ENCODE measurements at regions not wholly inside any gene's neighbourhood (a gene's known extent, or its start where the extent isn't known, plus 50 kb on each side); places are given as distances from the start of the nearest gene placed in this dataset.
"Not testable (repeated sequence)": the region's sequence is repeated elsewhere in the genome, so short reads cannot be mapped to it uniquely, and the experiment has no call there.

DNA sequence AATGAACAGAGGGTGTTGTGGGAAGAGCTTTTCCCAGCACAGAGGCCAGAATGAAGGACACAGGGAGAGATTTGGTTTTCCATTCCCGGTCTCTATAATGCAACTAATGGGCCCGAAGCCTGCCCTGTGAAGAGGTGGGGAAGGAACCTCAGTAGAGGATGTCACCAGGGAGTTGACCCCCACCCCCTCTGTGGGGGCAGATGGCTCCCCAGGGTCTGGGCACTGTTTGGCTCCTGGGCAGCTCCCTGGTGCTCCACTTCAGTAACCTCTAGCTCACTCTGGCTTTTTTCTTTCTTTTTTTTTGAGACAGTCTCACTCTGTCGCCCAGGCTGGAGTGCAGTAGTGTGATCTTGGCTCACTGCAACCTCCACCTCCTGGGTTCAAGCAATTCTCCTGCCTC, 109.1 kb upstream of the DLG1 start:
- DNase-seq (ENCODE audit: low read depth in 3 of 3) = no peak

GRCh38 chr3:197407053-197407452, 108.6 kb upstream of the DLG1 start:
- no peak for DNase-seq (ENCODE audit: low read depth in 3 of 3)

DNA sequence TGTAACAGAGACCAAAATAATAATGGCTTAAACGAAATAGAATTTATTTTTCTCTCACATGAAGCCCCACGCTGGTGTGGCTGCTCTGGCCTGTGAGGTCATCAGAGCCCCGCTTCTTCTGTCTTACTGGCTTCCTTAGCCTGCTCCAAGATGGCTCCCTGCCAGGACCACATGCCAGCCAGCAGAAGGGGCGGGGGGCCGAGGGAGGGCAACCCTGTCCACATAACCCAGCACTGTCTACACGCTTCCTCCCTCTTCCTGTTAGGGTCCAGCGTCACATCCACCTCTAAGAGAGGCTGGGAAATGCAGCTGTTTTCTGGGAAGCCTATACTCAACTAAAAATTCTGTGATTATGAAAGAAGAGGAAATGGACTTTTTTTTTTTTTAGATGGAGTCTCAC, 107.9 kb upstream of the DLG1 start:
- DNase-seq (ENCODE audit: low read depth in 3 of 3) = no peak

GRCh38 chr3:197404754-197405153, 106.3 kb upstream of the DLG1 start:
- DNase-seq (ENCODE audit: low read depth in 3 of 3) = no peak

DNA sequence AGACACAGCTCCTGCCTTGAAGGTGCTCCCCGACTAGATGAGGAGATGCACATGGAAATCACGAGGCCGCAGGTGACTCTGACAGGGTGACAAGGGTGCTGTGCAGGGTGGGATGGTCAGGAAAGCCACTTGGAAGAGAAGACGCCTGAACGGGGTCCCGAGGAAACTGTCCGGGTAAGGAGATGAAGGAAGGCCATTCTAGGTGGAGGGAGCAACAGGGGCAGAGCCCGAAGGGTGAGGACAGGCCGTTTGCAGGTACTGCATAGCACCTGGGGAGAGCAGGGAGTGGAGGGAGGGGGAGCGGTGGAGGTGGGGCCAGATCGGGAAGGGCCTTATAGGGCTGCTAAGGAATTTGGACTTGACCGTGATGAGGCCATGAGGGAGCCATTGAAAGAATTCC, 105.6 kb upstream of the DLG1 start:
- DNase-seq (ENCODE audit: low read depth in 3 of 3) = no peak

- DNase-seq (ENCODE audit: low read depth in 3 of 3) = not testable (repeated sequence)
Measured at GRCh38 chr3:197402401-197402800, 104.0 kb upstream of the DLG1 start.

DNA sequence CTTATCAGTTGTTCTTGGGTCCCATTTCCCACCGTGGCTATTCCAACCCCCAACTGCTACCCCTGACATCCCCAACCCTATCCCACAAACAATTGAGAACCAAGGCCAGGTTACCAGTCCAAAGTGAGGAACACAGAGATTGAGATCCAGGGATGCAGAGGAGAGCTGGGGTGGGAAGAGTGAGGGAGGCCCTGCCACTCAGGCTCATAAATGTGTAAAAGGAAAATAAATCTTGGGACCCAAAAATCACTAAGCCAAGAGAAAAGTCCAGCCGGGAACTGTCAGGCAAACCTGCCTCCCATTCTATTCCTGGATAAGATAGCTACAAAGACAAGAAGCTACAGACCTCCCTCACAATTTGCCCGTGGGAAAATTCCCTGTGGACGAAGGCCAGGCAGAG, 101.1 kb upstream of the DLG1 start:
- no peak for DNase-seq (ENCODE audit: low read depth in 3 of 3)

DNA sequence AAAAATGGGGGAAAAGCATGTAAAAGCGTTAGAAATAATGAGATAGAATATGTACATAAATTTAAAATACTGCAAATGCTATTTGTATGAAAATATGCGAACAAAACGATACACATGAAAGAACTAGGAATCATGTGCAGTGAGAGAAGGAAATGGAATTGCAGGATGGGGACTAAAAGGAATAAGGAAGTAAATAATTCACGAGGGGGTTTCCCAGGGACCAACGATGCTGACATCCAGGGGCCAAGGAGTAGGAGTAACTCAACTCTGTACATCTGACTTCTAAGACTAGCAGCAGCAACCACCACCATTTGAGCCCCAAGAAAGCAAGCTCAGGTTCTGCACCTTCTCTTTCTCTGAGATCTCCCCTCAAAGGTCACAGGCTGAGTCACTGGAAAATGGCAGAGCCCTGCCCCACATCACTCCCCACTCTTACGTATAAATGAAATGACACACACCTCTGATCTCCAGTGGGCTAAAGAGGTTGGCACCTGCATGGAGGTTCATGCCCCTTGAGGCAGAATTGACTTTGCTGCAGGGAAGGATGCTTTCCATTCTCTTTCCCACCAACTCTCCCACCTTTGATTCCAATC, 100.0 kb upstream of the DLG1 start:
- DNase-seq (ENCODE audit: low read depth in 3 of 3) = no peak

GRCh38 chr3:197397838-197398237, 99.4 kb upstream of the DLG1 start:
- no peak for DNase-seq (ENCODE audit: low read depth in 3 of 3)

- no peak for DNase-seq (ENCODE audit: low read depth in 3 of 3)
Measured at GRCh38 chr3:197394464-197395321, 96.3 kb upstream of the DLG1 start.

DNA sequence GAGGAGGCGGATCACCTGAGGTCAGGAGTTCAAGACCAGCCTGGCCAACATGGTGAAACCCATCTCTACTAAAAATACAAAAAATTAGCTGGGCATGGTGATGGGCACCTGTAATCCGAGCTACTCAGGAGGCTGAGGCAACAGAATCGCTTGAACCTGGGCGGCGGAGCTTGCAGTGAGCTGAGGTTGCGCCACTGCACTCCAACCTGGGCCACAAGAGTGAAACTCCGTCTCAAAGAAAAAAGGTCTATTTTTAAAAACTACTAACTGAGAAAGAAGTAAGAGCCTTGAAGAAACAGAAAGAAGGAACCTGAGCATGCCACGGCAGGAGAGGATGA, 95.7 kb upstream of the DLG1 start:
- DNase-seq (ENCODE audit: low read depth in 3 of 3) = not testable (repeated sequence)

GRCh38 chr3:197393711-197394110, 95.3 kb upstream of the DLG1 start:
- no peak for DNase-seq (ENCODE audit: low read depth in 3 of 3)

DNA sequence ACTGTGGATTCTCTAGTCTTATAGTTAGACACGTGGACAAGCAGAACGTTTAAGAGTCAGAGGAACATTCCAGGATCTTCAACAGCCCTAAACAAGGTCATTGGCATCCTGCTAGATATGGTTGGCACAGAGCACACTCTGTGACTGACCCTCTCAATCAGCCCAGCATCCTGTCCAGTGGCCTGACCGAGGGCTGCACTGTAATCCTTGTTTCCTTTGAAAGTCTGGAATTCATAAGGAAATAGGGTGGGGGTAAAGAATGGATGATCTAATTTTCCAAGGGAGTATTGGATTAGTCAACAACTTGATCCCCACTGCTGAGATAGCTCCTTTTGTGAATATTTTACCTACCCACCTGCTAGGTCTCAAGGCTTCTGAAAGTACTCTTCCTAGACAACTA, 94.5 kb upstream of the DLG1 start:
- DNase-seq (ENCODE audit: low read depth in 3 of 3) = no peak

DNA sequence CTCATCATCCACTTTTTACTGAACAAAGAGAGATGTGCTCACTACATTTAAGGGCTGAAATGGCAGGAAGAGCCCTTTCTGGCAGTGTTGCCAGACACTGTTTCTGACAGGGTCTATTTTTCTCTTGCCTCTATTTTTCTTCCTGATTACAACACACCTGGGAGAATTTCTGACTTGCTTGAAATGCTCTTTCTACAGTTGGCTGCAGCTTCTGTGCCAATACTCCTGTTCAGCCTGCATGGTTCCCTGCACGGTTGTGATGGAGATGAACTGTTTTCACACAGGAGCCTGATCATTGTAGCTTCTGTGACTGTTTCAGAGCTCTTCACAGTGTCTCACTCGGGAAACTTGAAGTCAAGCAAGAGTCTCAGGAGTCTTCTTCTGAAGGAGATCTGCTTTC, 83.0 kb upstream of the DLG1 start:
- no peak for DNase-seq (ENCODE audit: low read depth in 3 of 3)

DNA sequence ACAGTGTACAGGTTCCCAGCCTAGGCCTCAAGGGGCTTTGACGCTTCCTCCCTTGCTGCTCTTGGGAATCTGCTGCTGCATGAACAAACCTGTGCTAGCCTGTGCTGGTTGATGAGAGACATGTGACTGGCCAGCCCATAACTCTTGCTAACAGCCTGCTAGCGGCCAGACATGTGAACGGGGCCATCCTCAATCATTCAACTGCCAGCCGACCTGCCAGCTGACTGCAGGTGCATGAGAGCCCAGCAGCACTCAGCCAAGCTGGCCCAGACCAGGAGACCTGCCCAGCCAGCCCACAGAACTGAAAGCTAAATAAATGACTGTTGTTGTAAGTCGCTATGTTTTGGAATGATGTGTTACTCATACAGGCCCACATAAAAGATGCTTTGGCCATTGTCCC, 82.4 kb upstream of the DLG1 start:
- no peak for DNase-seq (ENCODE audit: low read depth in 3 of 3)

DNA sequence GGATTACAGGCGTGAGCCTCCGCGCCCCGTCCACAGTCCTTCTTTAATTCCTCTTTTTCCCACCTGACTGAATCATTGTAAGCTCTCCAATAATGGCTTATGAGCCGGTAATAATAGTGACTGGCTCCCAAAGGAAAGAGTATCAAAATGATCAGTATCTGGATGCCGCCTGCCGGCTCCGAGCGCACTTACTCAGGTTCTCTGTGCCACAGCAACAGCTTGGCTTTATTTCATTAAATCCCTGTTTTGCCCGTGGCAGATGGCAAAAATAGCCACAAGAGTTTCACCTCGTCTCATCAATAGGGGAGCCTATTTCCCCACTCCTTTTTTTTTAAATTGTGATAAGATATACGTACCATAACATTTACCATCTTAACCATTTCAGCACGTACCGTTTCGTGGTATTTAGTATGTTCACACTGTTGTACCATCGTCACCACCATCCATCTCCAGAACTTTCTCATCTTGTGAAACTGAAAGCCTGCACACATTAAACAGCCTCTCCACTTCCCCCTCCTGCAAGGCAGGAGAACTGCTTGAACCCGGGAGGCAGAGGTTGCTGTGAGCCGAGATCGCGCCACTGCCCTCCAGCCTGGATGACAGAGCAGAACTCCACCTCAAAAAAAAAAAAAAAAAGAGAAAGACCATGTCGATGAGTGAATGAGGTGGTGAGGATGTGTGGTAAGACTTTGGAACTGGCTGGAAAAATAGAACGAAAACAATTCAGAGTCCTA, 80.7 kb upstream of the DLG1 start:
- DNase-seq (ENCODE audit: low read depth in 3 of 3) = no peak

GRCh38 chr3:197376735-197377555, 78.5 kb upstream of the DLG1 start:
- DNase-seq (ENCODE audit: low read depth in 3 of 3) = no peak

DNA sequence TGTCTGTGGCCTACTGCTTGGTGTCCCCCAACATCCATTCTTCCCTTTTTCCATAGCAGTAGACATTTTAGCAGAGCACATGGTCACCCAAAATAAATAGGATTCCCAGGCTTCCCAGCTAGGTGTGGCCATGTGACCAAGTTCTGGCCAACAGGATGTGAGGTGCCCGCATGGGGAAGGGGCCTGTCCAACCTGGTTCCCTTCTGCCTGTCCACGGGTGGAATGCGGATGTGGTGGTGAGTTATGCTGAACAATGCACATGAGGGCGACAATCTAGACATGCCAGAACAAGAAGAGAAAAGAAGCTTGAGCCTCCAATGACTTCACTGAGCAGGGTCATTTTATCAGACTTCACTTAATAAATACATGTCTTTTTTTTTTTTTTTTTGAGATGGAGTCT, 77.6 kb upstream of the DLG1 start:
- DNase-seq (ENCODE audit: low read depth in 3 of 3) = no peak

- DNase-seq (ENCODE audit: low read depth in 3 of 3) = no peak
Measured at GRCh38 chr3:197375001-197375441, 76.6 kb upstream of the DLG1 start.

DNA sequence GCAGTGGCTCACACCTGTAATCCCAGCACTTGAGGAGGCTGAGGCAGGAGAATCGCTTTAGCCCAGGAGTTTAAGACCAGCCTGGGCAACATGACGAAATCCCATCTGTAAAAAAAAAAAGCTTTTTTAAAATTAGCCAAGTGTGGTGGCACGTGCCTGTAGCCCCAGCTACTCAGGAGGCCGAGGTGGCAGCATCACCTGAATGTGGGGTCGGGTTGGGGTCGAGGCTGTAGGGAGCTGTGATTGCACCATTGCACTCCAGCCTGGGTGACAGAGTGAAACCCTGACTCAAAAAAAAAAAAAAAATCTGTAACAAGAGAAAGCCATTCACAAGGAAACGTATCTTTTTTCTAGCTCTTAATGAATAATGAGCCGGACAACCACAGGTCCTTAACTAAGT, 74.7 kb upstream of the DLG1 start:
- no peak for DNase-seq (ENCODE audit: low read depth in 3 of 3)

GRCh38 chr3:197372047-197372661, 73.7 kb upstream of the DLG1 start:
- no peak for DNase-seq (ENCODE audit: low read depth in 3 of 3)

GRCh38 chr3:197371591-197372046, 73.2 kb upstream of the DLG1 start:
- DNase-seq (ENCODE audit: low read depth in 3 of 3) = no peak
